ENCODE measurements at regions not wholly inside any gene's neighbourhood (a gene's known extent, or its start where the extent isn't known, plus 50 kb on each side); places are given as distances from the start of the nearest gene placed in this dataset.

DNA sequence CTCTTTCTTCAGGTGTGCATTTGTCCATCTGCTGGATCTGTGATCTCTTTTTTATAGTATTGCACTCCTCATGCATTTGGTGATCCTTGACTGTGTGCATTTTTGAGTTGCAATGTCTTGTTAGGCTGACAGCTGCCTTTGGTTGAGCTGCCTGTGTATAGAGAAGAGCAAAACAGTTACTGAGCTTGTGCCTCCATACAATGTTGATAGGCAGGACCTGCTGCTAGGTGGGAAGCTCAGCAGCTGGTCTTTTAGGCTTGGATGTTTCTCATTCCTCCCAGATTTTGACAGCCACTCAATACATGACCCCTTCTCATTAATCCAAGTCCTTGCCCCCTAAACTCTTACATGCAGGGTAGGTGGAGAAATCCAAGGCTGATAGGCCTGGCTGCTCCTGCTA is 74.8 kb upstream of the PIAS1 start:
- DNase-seq (ENCODE audit: low read depth, low spot score) (no peak), FAIRE-seq (no peak)
- Histone ChIP-seq H3K27ac (ENCODE audit: insufficient read depth, low read depth, low read length) (no peak overlapping the region), H3K79me2 (ENCODE audit: control insufficient read depth, insufficient read depth, low read length) (no peaks in the 10 kb centered on the region), H3K4me3 (replicated peaks in 1 of 3; ENCODE audit: insufficient read depth in 1 of 3, low read depth in 1 of 3, low read length in 3 of 3) (no peak overlapping the region), H3K9me3 (replicated peaks; ENCODE audit: control insufficient read depth, insufficient read depth, low read length) (no peaks in the 10 kb centered on the region), H4K20me1 (replicated peaks; ENCODE audit: control insufficient read depth, extremely low read depth, insufficient read depth, low read length) (no peaks in the 10 kb centered on the region), H3K4me1 (ENCODE audit: control insufficient read depth, extremely low read depth, insufficient read depth, low read length) (no peaks in the 10 kb centered on the region), H3K9me1 (replicated peaks; ENCODE audit: control insufficient read depth, extremely low read depth, insufficient read depth, low read length) (no peaks in the 10 kb centered on the region), H3K9ac (replicated peaks; ENCODE audit: extremely low read depth, insufficient read depth, low read length) (no peak overlapping the region), H3K27me3 (ENCODE audit: control insufficient read depth in 2 of 2, insufficient read depth in 2 of 2, low read length in 2 of 2) (peaks cover 0 to 3% of the 10 kb centered on the region in 2 experiments), H2AFZ (ENCODE audit: low read depth, low read length) (no peak overlapping the region), H3K4me2 (ENCODE audit: insufficient read depth, low read length) (no peak overlapping the region), H3K36me3 (ENCODE audit: control insufficient read depth in 2 of 2, extremely low read depth in 1 of 2, insufficient read depth in 2 of 2, low read length in 2 of 2) (no peaks in the 10 kb centered on the region)
- BruUV-seq (replicated peaks), result no TSS peak
- intact Hi-C loops (cut with micrococcal nuclease), result no loop called here
- ChIA-PET CTCF (no interaction called here), POLR2A (no interaction called here)
- dilution Hi-C loops (cut with MboI; ENCODE audit: extremely low pct_ligation_motif_present, low sequenced_read_pairs), result no loop called here
- TF ChIP-seq, protein P1, sequence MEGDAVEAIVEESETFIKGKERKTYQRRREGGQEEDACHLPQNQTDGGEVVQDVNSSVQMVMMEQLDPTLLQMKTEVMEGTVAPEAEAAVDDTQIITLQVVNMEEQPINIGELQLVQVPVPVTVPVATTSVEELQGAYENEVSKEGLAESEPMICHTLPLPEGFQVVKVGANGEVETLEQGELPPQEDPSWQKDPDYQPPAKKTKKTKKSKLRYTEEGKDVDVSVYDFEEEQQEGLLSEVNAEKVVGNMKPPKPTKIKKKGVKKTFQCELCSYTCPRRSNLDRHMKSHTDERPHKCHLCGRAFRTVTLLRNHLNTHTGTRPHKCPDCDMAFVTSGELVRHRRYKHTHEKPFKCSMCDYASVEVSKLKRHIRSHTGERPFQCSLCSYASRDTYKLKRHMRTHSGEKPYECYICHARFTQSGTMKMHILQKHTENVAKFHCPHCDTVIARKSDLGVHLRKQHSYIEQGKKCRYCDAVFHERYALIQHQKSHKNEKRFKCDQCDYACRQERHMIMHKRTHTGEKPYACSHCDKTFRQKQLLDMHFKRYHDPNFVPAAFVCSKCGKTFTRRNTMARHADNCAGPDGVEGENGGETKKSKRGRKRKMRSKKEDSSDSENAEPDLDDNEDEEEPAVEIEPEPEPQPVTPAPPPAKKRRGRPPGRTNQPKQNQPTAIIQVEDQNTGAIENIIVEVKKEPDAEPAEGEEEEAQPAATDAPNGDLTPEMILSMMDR (IDR thresholded peaks at IDR 0.05; ENCODE audit: extremely low read depth in 1 of 2, insufficient read depth in 1 of 2, low read depth in 1 of 2, low read length in 2 of 2), result no peak
- TF ChIP-seq MAX (IDR thresholded peaks at IDR 0.05; ENCODE audit: insufficient read depth, insufficient read length) (no peak), POLR2A (IDR thresholded peaks at IDR 0.05; ENCODE audit: low read depth, low read length) (no peak), GATA2 (IDR thresholded peaks at IDR 0.05; ENCODE audit: insufficient read depth, insufficient read length, low read depth, low read length) (no peak), FOS (IDR thresholded peaks at IDR 0.05; ENCODE audit: borderline replicate concordance, insufficient read depth, low read length) (no peak), POLR2AphosphoS5 (IDR thresholded peaks at IDR 0.05; ENCODE audit: insufficient read depth, low read depth, low read length) (no peak), JUN (IDR thresholded peaks at IDR 0.05; ENCODE audit: borderline replicate concordance, insufficient read depth, insufficient read length, low read depth) (no peak), EZH2 (IDR thresholded peaks at IDR 0.05; ENCODE audit: borderline replicate concordance, low read depth, low read length, severe bottlenecking) (no peak), MYC (IDR thresholded peaks at IDR 0.05; ENCODE audit: low read depth, low read length) (no peak)
